H1 (cell line): ENCODE measurements at regions not wholly inside any gene's neighbourhood (a gene's known extent, or its start where the extent isn't known, plus 50 kb on each side); places are given as distances from the start of the nearest gene placed in this dataset.
"Not testable (repeated sequence)": the region's sequence is repeated elsewhere in the genome, so short reads cannot be mapped to it uniquely, and the experiment has no call there.

Source experiments
- CTCF ChIA-PET: fragments of 300-600 bp; sonication (Branson Sonifier 250); formaldehyde crosslinking; loops from one replicate; lab custom pipeline; 2021; ENCODE audit not compliant: partially characterized antibody; lab: Charles Lee
- POLR2A ChIA-PET: fragments of 300-600 bp; sonication (Branson Sonifier 250); formaldehyde crosslinking; loops from one replicate; lab custom pipeline; 2021; ENCODE audit warnings: inconsistent platforms; ENCODE audit not compliant: partially characterized antibody; lab: Charles Lee
- DNase-seq, 2 experiments: peaks; one replicate each; pipeline versions ENCODE4 v3.0.0 to v3.0.0-alpha.2; 2010 to 2022; ENCODE audit warnings: low spot score in 2 of 2, low read depth in 1 of 2, mixed read lengths in 1 of 2
- FAIRE-seq: peaks from 2 replicates; lab custom pipeline; 2011; peaks lifted over from hg19 to GRCh38; lab: Jason Lieb, UNC
- H2AFZ ChIP-seq: 2 replicates; pipeline ENCODE4 v1.8.1; 2012; ENCODE audit warnings: low read length, inconsistent platforms
- H2AK5ac ChIP-seq: 2 replicates; pipeline ENCODE4 v1.6.1; 2013; ENCODE audit warnings: low read depth, low read length
- H2BK120ac ChIP-seq: replicated peaks from 2 replicates; pipeline ENCODE3; 2013; ENCODE audit warnings: low read depth, low read length, inconsistent platforms
- H2BK12ac ChIP-seq: 2 replicates; pipeline ENCODE4 v1.6.1; 2013; ENCODE audit warnings: low read depth, low read length
- H2BK15ac ChIP-seq: 2 replicates; pipeline ENCODE4 v1.6.1; 2013; ENCODE audit warnings: low read length
- H2BK20ac ChIP-seq: 2 replicates; pipeline ENCODE4 v1.6.1; 2013; ENCODE audit warnings: low read length
- H2BK5ac ChIP-seq: 2 replicates; pipeline ENCODE4 v1.6.1; 2013; ENCODE audit warnings: low read depth, low read length
- H3K14ac ChIP-seq: 2 replicates; pipeline ENCODE4 v1.6.1; 2013; ENCODE audit warnings: inconsistent platforms; ENCODE audit not compliant: insufficient read length
- H3K18ac ChIP-seq: 2 replicates; pipeline ENCODE4 v1.6.1; 2013; ENCODE audit warnings: low read length; ENCODE audit errors: extremely low read depth
- H3K23ac ChIP-seq: 2 replicates; pipeline ENCODE4 v1.6.1; 2013; ENCODE audit warnings: inconsistent platforms; ENCODE audit not compliant: insufficient read length
- H3K23me2 ChIP-seq: 2 replicates; pipeline ENCODE4 v1.6.1; 2013; ENCODE audit warnings: low read depth, low read length
- H3K27ac ChIP-seq: 2 replicates; pipeline ENCODE4 v1.6.1; 2011; ENCODE audit warnings: low read depth, low read length, inconsistent platforms
- H3K27me3 ChIP-seq, 4 experiments: replicated peaks in 1 of 4; 1 replicate in 1 of 4; 2 replicates in 3 of 4; pipeline versions ENCODE4 v1.6.1 to v1.8.1; 2011 to 2013; ENCODE audit warnings: low read length in 3 of 4, mild to moderate bottlenecking in 3 of 4, inconsistent platforms in 2 of 4, mixed read lengths in 2 of 4, moderate library complexity in 1 of 4; ENCODE audit not compliant: control insufficient read depth in 3 of 4, insufficient read depth in 3 of 4; ENCODE audit errors: extremely low read depth in 1 of 4
- H3K36me3 ChIP-seq, 4 experiments: 2 replicates each; pipeline versions ENCODE4 v1.6.1 to v1.8.1; 2011 to 2013; ENCODE audit warnings: mild to moderate bottlenecking in 4 of 4, low read length in 3 of 4, moderate library complexity in 2 of 4, control low read depth in 1 of 4, inconsistent platforms in 1 of 4; ENCODE audit not compliant: insufficient read depth in 4 of 4, control insufficient read depth in 2 of 4
- H3K4ac ChIP-seq: replicated peaks from 2 replicates; pipeline ENCODE3; 2013; ENCODE audit warnings: low read length, low read depth, mixed read lengths, inconsistent platforms; ENCODE audit not compliant: insufficient read length
- H3K4me1 ChIP-seq, 4 experiments: replicated peaks in 1 of 4; 1 replicate in 1 of 4; 2 replicates in 3 of 4; pipeline versions ENCODE4 v1.6.1 to v1.8.1; 2011 to 2013; ENCODE audit warnings: low read length in 3 of 4, inconsistent platforms in 2 of 4, mixed read lengths in 1 of 4; ENCODE audit not compliant: insufficient read depth in 4 of 4, control insufficient read depth in 3 of 4
- H3K4me2 ChIP-seq, 2 experiments: 2 replicates each; pipeline versions ENCODE4 v1.6.1 to v1.8.1; 2011 to 2013; ENCODE audit warnings: low read depth in 2 of 2, low read length in 2 of 2, control low read depth in 1 of 2, inconsistent platforms in 1 of 2, mild to moderate bottlenecking in 1 of 2; ENCODE audit not compliant: insufficient read depth in 1 of 2
- H3K4me3 ChIP-seq, 4 experiments: fragments of 200-600, 300-600 bp in 1 of 4; sonication (generic), shearing (Covaris generic), sonication (Bioruptor Twin) in 1 of 4; 2 replicates each; pipeline versions ENCODE4 v1.5.1 to v1.8.1; 2011 to 2016; ENCODE audit warnings: low read length in 4 of 4, low read depth in 3 of 4, control low read depth in 2 of 4, inconsistent platforms in 2 of 4, mild to moderate bottlenecking in 2 of 4, mixed read lengths in 1 of 4, moderate library complexity in 1 of 4; ENCODE audit not compliant: insufficient read depth in 2 of 4; ENCODE audit errors: extremely low read depth in 1 of 4
- H3K56ac ChIP-seq: replicated peaks from 2 replicates; pipeline ENCODE3; 2013; ENCODE audit warnings: low read depth, mild to moderate bottlenecking, mixed read lengths, low read length, inconsistent platforms; ENCODE audit not compliant: insufficient read length
- H3K79me1 ChIP-seq: 2 replicates; pipeline ENCODE4 v1.6.1; 2013; ENCODE audit warnings: low read depth, low read length, control low read depth
- H3K79me2 ChIP-seq, 2 experiments: 2 replicates each; pipeline versions ENCODE4 v1.6.1 to v1.8.1; 2012 to 2013; ENCODE audit warnings: low read length in 2 of 2, mild to moderate bottlenecking in 2 of 2, inconsistent platforms in 1 of 2; ENCODE audit not compliant: insufficient read depth in 2 of 2, control insufficient read depth in 1 of 2
- H3K9ac ChIP-seq, 4 experiments: replicated peaks in 1 of 4; 1 replicate in 1 of 4; 2 replicates in 3 of 4; pipeline versions ENCODE4 v1.6.1 to v1.8.1; 2011 to 2013; ENCODE audit warnings: low read depth in 3 of 4, low read length in 3 of 4, control low read depth in 2 of 4, mild to moderate bottlenecking in 2 of 4, moderate library complexity in 2 of 4, inconsistent platforms in 1 of 4; ENCODE audit errors: extremely low read depth in 1 of 4
- H3K9me3 ChIP-seq, 2 experiments: 2 replicates each; pipeline versions ENCODE4 v1.6.1 to v1.8.1; 2012 to 2013; ENCODE audit warnings: mild to moderate bottlenecking in 2 of 2, moderate library complexity in 2 of 2, control low read depth in 1 of 2, inconsistent platforms in 1 of 2, low read depth in 1 of 2, low read length in 1 of 2, mixed read lengths in 1 of 2; ENCODE audit not compliant: insufficient read depth in 2 of 2
- H4K20me1 ChIP-seq, 2 experiments: replicated peaks in 1 of 2; 2 replicates each; pipeline versions ENCODE3 to v1.8.1; 2011 to 2013; ENCODE audit warnings: inconsistent platforms in 2 of 2, low read length in 2 of 2, mild to moderate bottlenecking in 1 of 2; ENCODE audit not compliant: insufficient read depth in 2 of 2, control insufficient read depth in 1 of 2
- H4K5ac ChIP-seq: 2 replicates; pipeline ENCODE4 v1.6.1; 2013; ENCODE audit warnings: low read length, low read depth, mixed read lengths, inconsistent platforms; ENCODE audit not compliant: insufficient read length
- H4K8ac ChIP-seq: 2 replicates; pipeline ENCODE4 v1.8.0; 2013; ENCODE audit warnings: mild to moderate bottlenecking, moderate library complexity, low read length, inconsistent platforms; ENCODE audit not compliant: insufficient read depth; ENCODE audit errors: extremely low read depth
- H4K91ac ChIP-seq: replicated peaks from 2 replicates; pipeline ENCODE3; 2013; ENCODE audit warnings: low read length, mixed read lengths, inconsistent platforms; ENCODE audit not compliant: insufficient read length
- BACH1 ChIP-seq: IDR thresholded peaks from 2 replicates; pipeline ENCODE4 v1.6.1; 2012; ENCODE audit warnings: low read length, improper control_type of control experiment
- CBX8 ChIP-seq: fragments of 300-800, 300-1000 bp; sonication (generic); IDR thresholded peaks from 2 replicates; pipeline ENCODE4 v1.7.1; 2016; ENCODE audit warnings: low read depth, low read length, borderline replicate concordance
- EGR1 ChIP-seq: IDR thresholded peaks from 2 replicates; pipeline ENCODE4 v1.6.1; 2011; ENCODE audit warnings: low read depth, low read length, borderline replicate concordance
- GTF2F1 ChIP-seq: IDR thresholded peaks from 2 replicates; pipeline ENCODE4 v1.6.1; 2012; ENCODE audit warnings: low read depth, low read length, improper control_type of control experiment, borderline replicate concordance
- JUND ChIP-seq: IDR thresholded peaks from 2 replicates; pipeline ENCODE4 v1.6.1; 2011; ENCODE audit warnings: mild to moderate bottlenecking, improper control_type of control experiment, low read length
- KDM1A ChIP-seq: fragments of 200-600, 300-600 bp; sonication (generic); IDR thresholded peaks from 2 replicates; pipeline ENCODE4 v1.7.1; 2016; ENCODE audit warnings: mild to moderate bottlenecking, low read length, borderline replicate concordance
- TAF1 ChIP-seq: IDR thresholded peaks from 2 replicates; pipeline ENCODE4 v1.6.1; 2011; ENCODE audit warnings: mild to moderate bottlenecking, low read depth, low read length
- WGBS, 2 experiments: shearing (Covaris generic) in 1 of 2; methylation state at CpG; one replicate each; pipeline versions ENCODE4 v1.1.6 to v1.1.7; 2013 to 2015; ENCODE audit warnings: low lambda C conversion rate in 2 of 2, mixed read lengths in 2 of 2, inconsistent platforms in 1 of 2, low coverage in 1 of 2, missing lambda C conversion rate in 1 of 2; ENCODE audit not compliant: insufficient replicate concordance in 2 of 2, insufficient coverage in 1 of 2, insufficient read length in 1 of 2; ENCODE audit errors: extremely low coverage in 1 of 2, missing lambda C conversion rate in 1 of 2; 5-methylcytosine and 5-hydroxymethylcytosine counted together
- TF ChIP-seq, protein P1 (sequence below): IDR thresholded peaks from 2 replicates; pipeline ENCODE4 v1.6.1; 2011; ENCODE audit warnings: low read depth, mild to moderate bottlenecking, low read length; ENCODE audit not compliant: insufficient read depth
- TF ChIP-seq, protein P2 (sequence below), 3 experiments: IDR thresholded peaks; 1 replicate in 2 of 3; 2 replicates in 1 of 3; pipeline versions ENCODE4 v1.5.1 to v1.6.1; 2011; ENCODE audit warnings: low read length in 3 of 3, mild to moderate bottlenecking in 3 of 3, inconsistent platforms in 2 of 3, low read depth in 1 of 3, moderate library complexity in 1 of 3; ENCODE audit not compliant: insufficient read depth in 1 of 3; ENCODE audit errors: control extremely low read depth in 1 of 3

DNA sequence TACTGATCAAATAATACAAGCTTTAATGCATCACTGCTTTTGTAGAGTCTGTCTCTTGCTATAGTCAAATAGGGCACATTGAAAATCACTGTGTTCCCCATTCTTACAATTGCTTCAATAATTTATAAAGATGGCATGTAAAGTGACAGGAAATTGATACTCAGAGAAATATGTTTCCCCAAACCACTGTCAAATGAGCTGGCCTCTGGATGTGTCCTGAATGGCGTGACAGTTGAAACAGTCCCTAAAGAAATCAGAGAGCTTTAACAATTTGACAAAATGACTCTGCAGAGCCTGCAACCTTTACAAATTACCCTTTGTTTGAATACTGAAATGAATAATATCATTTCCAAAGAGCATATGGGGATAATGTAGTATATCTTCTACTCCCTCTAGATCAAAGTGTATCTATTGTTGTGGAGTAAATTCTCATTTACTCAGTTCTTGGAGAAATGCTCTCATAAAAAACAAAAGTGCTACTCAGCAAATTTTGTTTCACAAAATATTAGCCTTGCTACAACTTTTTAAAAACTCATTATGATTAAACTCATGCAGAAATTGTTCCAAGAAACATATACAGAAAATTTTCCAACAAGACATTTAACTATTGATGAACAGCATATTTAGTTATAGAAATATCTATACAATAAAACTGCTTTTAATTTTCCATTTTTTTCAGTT lies 763.2 kb upstream of the SPRY2 start (continued):
- TF ChIP-seq, protein P1, sequence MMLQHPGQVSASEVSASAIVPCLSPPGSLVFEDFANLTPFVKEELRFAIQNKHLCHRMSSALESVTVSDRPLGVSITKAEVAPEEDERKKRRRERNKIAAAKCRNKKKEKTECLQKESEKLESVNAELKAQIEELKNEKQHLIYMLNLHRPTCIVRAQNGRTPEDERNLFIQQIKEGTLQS, result no peak
- TF ChIP-seq JUND (no peak), TAF1 (no peak), CBX8 (no peak), GTF2F1 (no peak), BACH1 (no peak), KDM1A (no peak), EGR1 (no peak)
- TF ChIP-seq, protein P2, sequence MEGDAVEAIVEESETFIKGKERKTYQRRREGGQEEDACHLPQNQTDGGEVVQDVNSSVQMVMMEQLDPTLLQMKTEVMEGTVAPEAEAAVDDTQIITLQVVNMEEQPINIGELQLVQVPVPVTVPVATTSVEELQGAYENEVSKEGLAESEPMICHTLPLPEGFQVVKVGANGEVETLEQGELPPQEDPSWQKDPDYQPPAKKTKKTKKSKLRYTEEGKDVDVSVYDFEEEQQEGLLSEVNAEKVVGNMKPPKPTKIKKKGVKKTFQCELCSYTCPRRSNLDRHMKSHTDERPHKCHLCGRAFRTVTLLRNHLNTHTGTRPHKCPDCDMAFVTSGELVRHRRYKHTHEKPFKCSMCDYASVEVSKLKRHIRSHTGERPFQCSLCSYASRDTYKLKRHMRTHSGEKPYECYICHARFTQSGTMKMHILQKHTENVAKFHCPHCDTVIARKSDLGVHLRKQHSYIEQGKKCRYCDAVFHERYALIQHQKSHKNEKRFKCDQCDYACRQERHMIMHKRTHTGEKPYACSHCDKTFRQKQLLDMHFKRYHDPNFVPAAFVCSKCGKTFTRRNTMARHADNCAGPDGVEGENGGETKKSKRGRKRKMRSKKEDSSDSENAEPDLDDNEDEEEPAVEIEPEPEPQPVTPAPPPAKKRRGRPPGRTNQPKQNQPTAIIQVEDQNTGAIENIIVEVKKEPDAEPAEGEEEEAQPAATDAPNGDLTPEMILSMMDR (IDR thresholded peaks at IDR 0.05; ENCODE audit: control extremely low read depth in 1 of 3, insufficient read depth in 1 of 3, low read depth in 1 of 3, low read length in 3 of 3), result no peak

DNA sequence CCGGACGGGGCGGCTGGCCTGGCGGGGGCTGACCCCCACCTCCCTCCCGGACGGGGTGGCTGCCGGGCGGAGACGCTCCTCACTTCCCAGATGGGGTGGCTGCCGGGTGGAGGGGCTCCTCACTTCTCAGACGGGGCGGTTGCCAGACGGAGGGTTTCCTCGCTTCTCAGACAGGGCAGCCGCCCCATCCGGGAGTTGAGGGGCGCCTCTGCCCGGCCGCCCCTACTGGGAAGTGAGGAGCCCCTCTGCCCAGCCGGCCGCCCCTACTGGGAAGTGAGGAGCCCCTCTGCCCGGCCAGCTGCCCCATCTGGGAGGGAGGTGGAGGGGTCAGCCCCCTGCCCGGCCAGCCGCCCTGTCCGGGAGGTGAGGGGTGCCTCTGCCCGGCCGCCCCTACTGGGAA lies 761.1 kb upstream of the SPRY2 start:
- H3K9me3 ChIP-seq, CTCF ChIA-PET, H3K23ac ChIP-seq, H3K4ac ChIP-seq, H2AK5ac ChIP-seq, H4K20me1 ChIP-seq, H3K14ac ChIP-seq, H3K18ac ChIP-seq, H4K91ac ChIP-seq, H2BK12ac ChIP-seq, H3K4me3 ChIP-seq, DNase-seq, H2BK20ac ChIP-seq, POLR2A ChIA-PET, H2BK5ac ChIP-seq, H3K23me2 ChIP-seq, H4K5ac ChIP-seq, H3K4me1 ChIP-seq, H3K9ac ChIP-seq, H3K56ac ChIP-seq, H2BK120ac ChIP-seq, H3K79me2 ChIP-seq, H3K4me2 ChIP-seq, FAIRE-seq, H2AFZ ChIP-seq, H3K27me3 ChIP-seq, H2BK15ac ChIP-seq, H3K27ac ChIP-seq, H3K79me1 ChIP-seq, H3K36me3 ChIP-seq, H4K8ac ChIP-seq: not testable (repeated sequence)
- 94% methylated on average over 3 of the region's 27 CpGs; no CpG with 5 or more reads in 1 of the 2 experiments for WGBS, 2 experiments
